Thyroid gland (tissue), 4 donors: ENCODE measurements at regions not wholly inside any gene's neighbourhood (a gene's known extent, or its start where the extent isn't known, plus 50 kb on each side); places are given as distances from the start of the nearest gene placed in this dataset.

Source experiments
- DNase-seq, 2 donors: peaks; one replicate each; pipeline ENCODE4 v3.0.0-alpha.2; 2019
- H3K27ac ChIP-seq, 3 donors: fragments of 200-600 bp; sonication (generic); 1 replicate in 2 of 3; 2 replicates in 1 of 3; pipeline ENCODE4 v1.5.1; 2016 to 2019; ENCODE audit warnings: mild to moderate bottlenecking in 1 of 3, moderate library complexity in 1 of 3
- H3K27me3 ChIP-seq: fragments of 200-600 bp; sonication (generic); one replicate; pipeline ENCODE4 v1.5.1; 2019
- H3K36me3 ChIP-seq, 2 donors: fragments of 200-600 bp; sonication (generic); one replicate each; pipeline ENCODE4 v1.5.1; 2016 to 2019
- H3K4me1 ChIP-seq, 2 donors: fragments of 200-600 bp; sonication (generic); one replicate each; pipeline ENCODE4 v1.5.1; 2017 to 2019
- H3K4me3 ChIP-seq, 3 donors: fragments of 200-600 bp; sonication (generic); replicated peaks in 1 of 3; 1 replicate in 2 of 3; 2 replicates in 1 of 3; pipeline ENCODE4 v1.5.1; 2016; ENCODE audit warnings: mild to moderate bottlenecking in 1 of 3
- H3K9me3 ChIP-seq: fragments of 200-600 bp; sonication (generic); one replicate; pipeline ENCODE4 v1.5.1; 2017
- CTCF ChIP-seq, 6 experiments: fragments of 200-600 bp in 3 of 6; fragments of 450-650 bp in 3 of 6; sonication (generic) in 3 of 6; IDR thresholded peaks; one replicate each; pipeline ENCODE4 v1.5.1; 2016 to 2019; ENCODE audit warnings: antibody characterized with exemption in 6 of 6, mild to moderate bottlenecking in 2 of 6, inconsistent platforms in 1 of 6, moderate library complexity in 1 of 6
- POLR2A ChIP-seq, 2 donors: fragments of 450-650 bp; IDR thresholded peaks; one replicate each; pipeline ENCODE4 v1.6.1; 2017; ENCODE audit warnings: antibody characterized with exemption in 2 of 2, mild to moderate bottlenecking in 2 of 2, moderate library complexity in 1 of 2
- WGBS, 2 donors: methylation state at CpG; one replicate each; pipeline ENCODE4 v1.1.5; 2017; 5-methylcytosine and 5-hydroxymethylcytosine counted together
- intact Hi-C: fragments of 100-400 bp; cut with DNase I; formaldehyde crosslinking; loops from one replicate; pipeline ENCODE4 v1.15.1; 2023

GRCh38 chr12:13347241-13348043 lies 150.9 kb downstream of the EMP1 start:
- peaks cover 0 to 4% of the 10 kb centered on the region in 2 donors for H3K4me1 ChIP-seq
- TF ChIP-seq POLR2A (IDR thresholded peaks at IDR 0.05): no peak
- no peak for TF ChIP-seq CTCF (IDR thresholded peaks at IDR 0.05)
- no peaks in the 10 kb centered on the region for H3K9me3 ChIP-seq
- no peak overlapping the region for H3K4me3 ChIP-seq
- no peak for DNase-seq
- no peak overlapping the region for H3K27ac ChIP-seq
- 45 to 64% methylated on average over 4 of the region's 4 CpGs for WGBS, 2 donors
- intact Hi-C loops: no loop called here
- no peaks in the 10 kb centered on the region for H3K36me3 ChIP-seq
- no peaks in the 10 kb centered on the region for H3K27me3 ChIP-seq

GRCh38 chr12:13345722-13346121 lies 149.2 kb downstream of the EMP1 start:
- intact Hi-C loops: no loop called here

GRCh38 chr12:13343375-13343774 lies 146.8 kb downstream of the EMP1 start:
- TF ChIP-seq CTCF (IDR thresholded peaks at IDR 0.05) (no peak), POLR2A (IDR thresholded peaks at IDR 0.05) (no peak)
- H3K36me3 ChIP-seq: no peaks in the 10 kb centered on the region
- no peak overlapping the region for H3K27ac ChIP-seq
- WGBS, 2 donors: 89 to 92% methylated on average over 1 to 2 of the region's 2 CpGs
- H3K27me3 ChIP-seq: no peaks in the 10 kb centered on the region
- DNase-seq: no peak
- intact Hi-C loops: no loop called here
- peaks cover 0 to 4% of the 10 kb centered on the region in 2 donors for H3K4me1 ChIP-seq
- H3K4me3 ChIP-seq: no peak overlapping the region
- H3K9me3 ChIP-seq: no peaks in the 10 kb centered on the region

More at GRCh38 chr12:13345722-13346121, 149.2 kb downstream of the EMP1 start:
- peak; percentile 8 to 54 for DNase-seq
- Histone ChIP-seq H3K4me3 (no peak overlapping the region), H3K4me1 (peaks cover 0 to 4% of the 10 kb centered on the region in 2 donors), H3K36me3 (no peaks in the 10 kb centered on the region), H3K27me3 (no peaks in the 10 kb centered on the region), H3K9me3 (no peaks in the 10 kb centered on the region), H3K27ac (peak overlapping the region in 1 of 3 donors; percentile 62)
- no peak for TF ChIP-seq CTCF (IDR thresholded peaks at IDR 0.05)
- TF ChIP-seq POLR2A (IDR thresholded peaks at IDR 0.05): no peak

- Histone ChIP-seq H3K27me3 (no peaks in the 10 kb centered on the region), H3K9me3 (no peaks in the 10 kb centered on the region), H3K36me3 (no peaks in the 10 kb centered on the region), H3K27ac (no peak overlapping the region), H3K4me3 (no peak overlapping the region), H3K4me1 (peaks cover 0 to 4% of the 10 kb centered on the region in 2 donors)
- intact Hi-C loops: no loop called here
- TF ChIP-seq POLR2A (IDR thresholded peaks at IDR 0.05) (no peak), CTCF (IDR thresholded peaks at IDR 0.05) (no peak)
- WGBS, 2 donors: 93% methylated on average over 3 of the region's 3 CpGs
- DNase-seq: no peak
Measured at GRCh38 chr12:13342971-13343370, 146.4 kb downstream of the EMP1 start.

GRCh38 chr12:13340149-13340548 lies 143.6 kb downstream of the EMP1 start:
- no peak for TF ChIP-seq CTCF (IDR thresholded peaks at IDR 0.05)
- no peak for TF ChIP-seq POLR2A (IDR thresholded peaks at IDR 0.05)
- Histone ChIP-seq H3K4me1 (no peaks in the 10 kb centered on the region), H3K9me3 (no peaks in the 10 kb centered on the region), H3K27ac (no peak overlapping the region), H3K4me3 (no peak overlapping the region), H3K36me3 (no peaks in the 10 kb centered on the region), H3K27me3 (no peaks in the 10 kb centered on the region)
- intact Hi-C loops: no loop called here
- 60% methylated on average over 1 of the region's 1 CpG for WGBS, 2 donors
- DNase-seq: no peak
